GM12892 (cell line): ENCODE measurements at regions not wholly inside any gene's neighbourhood (a gene's known extent, or its start where the extent isn't known, plus 50 kb on each side); places are given as distances from the start of the nearest gene placed in this dataset.

Experiments used
- POLR2A ChIP-seq: IDR thresholded peaks from 2 replicates; pipeline ENCODE4 v1.6.1; 2011; ENCODE audit warnings: low read depth, low read length, control low read depth
- POLR2AphosphoS5 ChIP-seq: IDR thresholded peaks from 2 replicates; pipeline ENCODE4 v1.6.1; 2011; ENCODE audit warnings: low read depth, low read length, control low read depth

DNA sequence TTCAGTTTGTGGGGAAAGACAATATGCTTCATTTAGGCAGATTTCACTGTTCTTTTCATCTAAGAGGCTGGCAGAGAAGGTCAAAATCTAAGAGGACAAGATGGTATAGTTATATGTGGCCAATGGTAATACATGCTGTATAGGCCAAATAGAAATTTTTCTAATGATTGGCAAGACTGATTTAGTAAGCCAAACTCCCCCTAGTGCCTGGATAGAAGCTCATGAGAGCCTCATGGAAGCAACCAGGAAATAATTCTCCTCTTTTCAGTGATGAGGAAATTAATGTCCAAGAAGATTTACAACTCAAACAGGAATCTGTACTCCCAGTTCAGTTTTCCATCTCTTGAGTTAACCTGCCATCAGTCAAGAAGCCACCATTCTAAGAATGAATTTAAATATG, 253.6 kb upstream of the PHF14 start:
- TF ChIP-seq POLR2AphosphoS5: no peak
- TF ChIP-seq POLR2A: no peak
